DND-41 (cell line): ENCODE measurements at regions not wholly inside any gene's neighbourhood (a gene's known extent, or its start where the extent isn't known, plus 50 kb on each side); places are given as distances from the start of the nearest gene placed in this dataset.

Source experiments
- CTCF ChIP-seq: IDR thresholded peaks from 2 replicates; pipeline ENCODE4 v1.5.1; 2012; ENCODE audit warnings: borderline replicate concordance, low read length, moderate library complexity, mild to moderate bottlenecking; ENCODE audit not compliant: poor library complexity, severe bottlenecking; ENCODE audit errors: extremely low read depth
- EZH2 ChIP-seq: IDR thresholded peaks from 3 replicates; pipeline ENCODE4 v1.6.1; 2012; ENCODE audit warnings: borderline replicate concordance, low read depth, mild to moderate bottlenecking, moderate library complexity, low read length, inconsistent platforms; ENCODE audit not compliant: severe bottlenecking

- TF ChIP-seq CTCF (no peak), EZH2 (no peak)
These were observed 639.0 kb upstream of the ATXN7L3B start for GRCh38 chr12:73898645-73899044.
